Endodermal cell (in vitro differentiated cells): ENCODE measurements at regions not wholly inside any gene's neighbourhood (a gene's known extent, or its start where the extent isn't known, plus 50 kb on each side); places are given as distances from the start of the nearest gene placed in this dataset.

Experiments
- DNase-seq: peaks from one replicate; pipeline ENCODE4 v3.0.0-alpha.2; 2017
- H3K27ac ChIP-seq: 2 replicates; pipeline ENCODE4 v1.5.1; 2013; ENCODE audit warnings: mild to moderate bottlenecking, low read depth, low read length, moderate library complexity
- H3K27me3 ChIP-seq: 2 replicates; pipeline ENCODE4 v1.6.1; 2013; ENCODE audit warnings: mild to moderate bottlenecking, low read length, moderate library complexity; ENCODE audit not compliant: insufficient read depth, control insufficient read depth, poor library complexity, severe bottlenecking
- H3K36me3 ChIP-seq: 2 replicates; pipeline ENCODE4 v1.7.0; 2013; ENCODE audit warnings: mild to moderate bottlenecking, low read length, moderate library complexity; ENCODE audit not compliant: control insufficient read depth, insufficient read depth
- H3K4me1 ChIP-seq: one replicate; pipeline ENCODE4 v1.7.0; 2013; ENCODE audit warnings: low read length; ENCODE audit not compliant: control insufficient read depth, insufficient read depth
- H3K4me3 ChIP-seq: 2 replicates; pipeline ENCODE4 v1.5.1; 2013; ENCODE audit warnings: mild to moderate bottlenecking, low read length, moderate library complexity
- H3K9ac ChIP-seq: 2 replicates; pipeline ENCODE4 v1.6.1; 2013; ENCODE audit warnings: mild to moderate bottlenecking, low read length, moderate library complexity; ENCODE audit not compliant: poor library complexity, severe bottlenecking; ENCODE audit errors: extremely low read depth
- H3K9me3 ChIP-seq: 2 replicates; pipeline ENCODE4 v1.6.1; 2013; ENCODE audit warnings: mild to moderate bottlenecking, low read length, moderate library complexity; ENCODE audit not compliant: control insufficient read depth
- H3K27ac Mint-ChIP-seq: 2 replicates; pipeline ENCODE4 v1.8.0; 2020; ENCODE audit warnings: mixed read lengths
- H3K27me3 Mint-ChIP-seq: 2 replicates; pipeline ENCODE4 v1.8.0; 2021; ENCODE audit warnings: mild to moderate bottlenecking, mixed read lengths; ENCODE audit not compliant: insufficient read depth
- H3K36me3 Mint-ChIP-seq: 2 replicates; pipeline ENCODE4 v1.8.0; 2020; ENCODE audit warnings: low read depth, mixed read lengths
- H3K4me1 Mint-ChIP-seq: 2 replicates; pipeline ENCODE4 v1.8.0; 2020; ENCODE audit warnings: mixed read lengths
- H3K4me3 Mint-ChIP-seq: 2 replicates; pipeline ENCODE4 v1.8.0; 2020; ENCODE audit warnings: mild to moderate bottlenecking, moderate library complexity, mixed read lengths
- H3K9me3 Mint-ChIP-seq: 2 replicates; pipeline ENCODE4 v1.8.0; 2020; ENCODE audit warnings: mild to moderate bottlenecking, mixed read lengths
- CTCF ChIP-seq: fragments of 200-600 bp; sonication (generic); conservative IDR thresholded peaks from 2 replicates; pipeline ENCODE4 v1.5.0; 2021; ENCODE audit warnings: antibody characterized with exemption, mild to moderate bottlenecking
- WGBS, 2 experiments: methylation state at CpG; one replicate each; pipeline versions ENCODE4 v1.1.5 to v1.1.7; 2013; ENCODE audit warnings: missing lambda C conversion rate in 2 of 2, mixed read lengths in 1 of 2; ENCODE audit not compliant: insufficient coverage in 1 of 2, insufficient read length in 1 of 2; 5-methylcytosine and 5-hydroxymethylcytosine counted together

GRCh38 chr6:169935348-169935718, 183.9 kb downstream of the ERMARD start:
- H3K27me3 ChIP-seq: no peaks in the 10 kb centered on the region
- TF ChIP-seq CTCF: no peak
- H3K27ac Mint-ChIP-seq: no peak overlapping the region
- H3K36me3 Mint-ChIP-seq: no peaks in the 10 kb centered on the region
- H3K27me3 Mint-ChIP-seq: peaks cover 4% of the 10 kb centered on the region
- WGBS, 2 experiments: 94% methylated on average over 13 to 14 of the region's 14 CpGs
- no peaks in the 10 kb centered on the region for H3K9me3 Mint-ChIP-seq
- H3K9ac ChIP-seq: no peak overlapping the region
- no peak overlapping the region for H3K27ac ChIP-seq
- H3K4me1 ChIP-seq: no peaks in the 10 kb centered on the region
- no peaks in the 10 kb centered on the region for H3K36me3 ChIP-seq
- no peak overlapping the region for H3K4me3 Mint-ChIP-seq
- H3K4me3 ChIP-seq: no peak overlapping the region
- no peak for DNase-seq
- H3K4me1 Mint-ChIP-seq: peaks cover 6% of the 10 kb centered on the region
- no peaks in the 10 kb centered on the region for H3K9me3 ChIP-seq

GRCh38 chr6:169934699-169935347, 183.4 kb downstream of the ERMARD start:
- H3K9me3 ChIP-seq: no peaks in the 10 kb centered on the region
- H3K4me1 ChIP-seq: no peaks in the 10 kb centered on the region
- Mint-ChIP-seq H3K9me3 (no peaks in the 10 kb centered on the region), H3K27ac (no peak overlapping the region), H3K4me1 (peaks cover 6% of the 10 kb centered on the region), H3K36me3 (no peaks in the 10 kb centered on the region), H3K4me3 (no peak overlapping the region), H3K27me3 (peaks cover 4% of the 10 kb centered on the region)
- DNase-seq: no peak
- WGBS, 2 experiments: 96 to 97% methylated on average over 16 to 22 of the region's 22 CpGs
- H3K36me3 ChIP-seq: no peaks in the 10 kb centered on the region
- H3K27me3 ChIP-seq: no peaks in the 10 kb centered on the region
- no peak for TF ChIP-seq CTCF
- no peak overlapping the region for H3K9ac ChIP-seq
- no peak overlapping the region for H3K4me3 ChIP-seq
- no peak overlapping the region for H3K27ac ChIP-seq

- Mint-ChIP-seq H3K36me3 (no peaks in the 10 kb centered on the region), H3K27me3 (peaks cover 4% of the 10 kb centered on the region), H3K27ac (no peak overlapping the region), H3K4me1 (peaks cover 6% of the 10 kb centered on the region), H3K9me3 (no peaks in the 10 kb centered on the region), H3K4me3 (no peak overlapping the region)
- Histone ChIP-seq H3K36me3 (no peaks in the 10 kb centered on the region), H3K9ac (no peak overlapping the region), H3K4me1 (no peaks in the 10 kb centered on the region), H3K4me3 (no peak overlapping the region), H3K27me3 (no peaks in the 10 kb centered on the region), H3K27ac (no peak overlapping the region), H3K9me3 (no peaks in the 10 kb centered on the region)
- no peak for DNase-seq
- TF ChIP-seq CTCF: no peak
- 94 to 99% methylated on average over 34 to 37 of the region's 37 CpGs for WGBS, 2 experiments
These were observed 182.6 kb downstream of the ERMARD start for GRCh38 chr6:169933839-169934698.
